AG08395 (cell line): ENCODE measurements at regions not wholly inside any gene's neighbourhood (a gene's known extent, or its start where the extent isn't known, plus 50 kb on each side); places are given as distances from the start of the nearest gene placed in this dataset.
"Not testable (repeated sequence)": the region's sequence is repeated elsewhere in the genome, so short reads cannot be mapped to it uniquely, and the experiment has no call there.

Experiments
- DNase-seq: peaks from one replicate; pipeline ENCODE4 v3.0.0; 2012; ENCODE audit warnings: mixed read lengths, low spot score

GRCh38 chr6:97347111-97347510 is 64.1 kb upstream of the MMS22L start:
- no peak for DNase-seq

GRCh38 chr6:97361286-97361685 is 78.3 kb upstream of the MMS22L start:
- no peak for DNase-seq

- no peak for DNase-seq
These were observed 81.3 kb upstream of the MMS22L start for GRCh38 chr6:97364327-97364726.

GRCh38 chr6:97382071-97382470 is 99.1 kb upstream of the MMS22L start:
- not testable (repeated sequence) for DNase-seq

GRCh38 chr6:97392735-97393134 is 109.7 kb upstream of the MMS22L start:
- DNase-seq = no peak

- peak; percentile 64 for DNase-seq
These were observed 111.2 kb upstream of the MMS22L start for GRCh38 chr6:97394160-97394748.

- no peak for DNase-seq
These were observed 113.9 kb upstream of the MMS22L start for GRCh38 chr6:97396880-97397279.

- DNase-seq = no peak
These were observed 116.2 kb upstream of the MMS22L start for GRCh38 chr6:97399208-97399607.

- peak; percentile 4 for DNase-seq
These were observed 118.5 kb upstream of the MMS22L start for GRCh38 chr6:97401533-97401932.

GRCh38 chr6:97405818-97406409 is 122.9 kb upstream of the MMS22L start:
- no peak for DNase-seq

GRCh38 chr6:97406633-97407032 is 123.6 kb upstream of the MMS22L start:
- no peak for DNase-seq

GRCh38 chr6:97411610-97412009 is 128.6 kb upstream of the MMS22L start:
- no peak for DNase-seq

GRCh38 chr6:97412511-97412910 is 129.5 kb upstream of the MMS22L start:
- DNase-seq = no peak

- no peak for DNase-seq
These were observed 139.2 kb upstream of the MMS22L start for GRCh38 chr6:97422171-97422570.

GRCh38 chr6:97423190-97423589 is 140.2 kb upstream of the MMS22L start:
- DNase-seq = no peak

GRCh38 chr6:97427648-97428047 is 144.6 kb upstream of the MMS22L start:
- no peak for DNase-seq

GRCh38 chr6:97437087-97437486 is 154.1 kb upstream of the MMS22L start:
- DNase-seq = peak; percentile 33

- DNase-seq = no peak
These were observed 155.1 kb upstream of the MMS22L start for GRCh38 chr6:97438011-97438671.

- DNase-seq = peak; percentile 44
These were observed 157.7 kb upstream of the MMS22L start for GRCh38 chr6:97440590-97441176.

- DNase-seq = no peak
These were observed 160.5 kb upstream of the MMS22L start for GRCh38 chr6:97443408-97444080.

- DNase-seq = no peak
These were observed 162.4 kb upstream of the MMS22L start for GRCh38 chr6:97445407-97445806.

- DNase-seq = no peak
These were observed 166.5 kb upstream of the MMS22L start for GRCh38 chr6:97449444-97449966.
